ENCODE measurements at regions not wholly inside any gene's neighbourhood (a gene's known extent, or its start where the extent isn't known, plus 50 kb on each side); places are given as distances from the start of the nearest gene placed in this dataset.
"Not testable (repeated sequence)": the region's sequence is repeated elsewhere in the genome, so short reads cannot be mapped to it uniquely, and the experiment has no call there.

GRCh38 chr7:136104269-136104603 lies 127.1 kb upstream of the MTPN start:
- Mint-ChIP-seq H3K4me3 (no peak overlapping the region), H3K4me1 (no peaks in the 10 kb centered on the region), H3K36me3 (ENCODE audit: low read depth) (no peaks in the 10 kb centered on the region), H3K27me3 (no peaks in the 10 kb centered on the region), H3K9me3 (peaks cover 7% of the 10 kb centered on the region), H3K27ac (no peak overlapping the region)
- ATAC-seq (no peak), DNase-seq (no peak)

- Mint-ChIP-seq H3K9me3 (peaks cover 7% of the 10 kb centered on the region), H3K27me3 (no peaks in the 10 kb centered on the region), H3K4me1 (no peaks in the 10 kb centered on the region), H3K36me3 (ENCODE audit: low read depth) (no peaks in the 10 kb centered on the region), H3K27ac (no peak overlapping the region), H3K4me3 (no peak overlapping the region)
- DNase-seq (no peak), ATAC-seq (no peak)
These were observed 126.5 kb upstream of the MTPN start for GRCh38 chr7:136103545-136104268.

GRCh38 chr7:136102881-136103280 lies 125.7 kb upstream of the MTPN start:
- H3K36me3 Mint-ChIP-seq (ENCODE audit: low read depth): no peaks in the 10 kb centered on the region
- ATAC-seq (no peak), DNase-seq (no peak)
- H3K9me3 Mint-ChIP-seq: no peaks in the 10 kb centered on the region
- no peak overlapping the region for H3K27ac Mint-ChIP-seq
- H3K27me3 Mint-ChIP-seq: no peaks in the 10 kb centered on the region
- no peaks in the 10 kb centered on the region for H3K4me1 Mint-ChIP-seq
- no peak overlapping the region for H3K4me3 Mint-ChIP-seq

GRCh38 chr7:136092714-136093113 lies 115.6 kb upstream of the MTPN start:
- H3K27me3 Mint-ChIP-seq; H3K4me1 Mint-ChIP-seq; H3K4me3 Mint-ChIP-seq; H3K36me3 Mint-ChIP-seq (ENCODE audit: low read depth); DNase-seq; ATAC-seq; H3K27ac Mint-ChIP-seq: not testable (repeated sequence)
- peaks cover 16% of the 10 kb centered on the region for H3K9me3 Mint-ChIP-seq

- Mint-ChIP-seq H3K27ac (no peak overlapping the region), H3K4me1 (no peaks in the 10 kb centered on the region), H3K4me3 (no peak overlapping the region), H3K36me3 (ENCODE audit: low read depth) (peaks cover 4% of the 10 kb centered on the region), H3K27me3 (no peaks in the 10 kb centered on the region), H3K9me3 (peaks cover 7% of the 10 kb centered on the region)
- no peak for ATAC-seq
- no peak for DNase-seq
These were observed 110.7 kb upstream of the MTPN start for GRCh38 chr7:136087881-136088280.

GRCh38 chr7:136086712-136087111 lies 109.6 kb upstream of the MTPN start:
- H3K4me3 Mint-ChIP-seq: peak overlapping the region; percentile 16
- H3K27ac Mint-ChIP-seq: no peak overlapping the region
- H3K27me3 Mint-ChIP-seq: no peaks in the 10 kb centered on the region
- ATAC-seq (peak; percentile 57), DNase-seq (no peak)
- H3K36me3 Mint-ChIP-seq (ENCODE audit: low read depth): no peaks in the 10 kb centered on the region
- H3K9me3 Mint-ChIP-seq: no peaks in the 10 kb centered on the region
- H3K4me1 Mint-ChIP-seq: no peaks in the 10 kb centered on the region

GRCh38 chr7:136079934-136080333 lies 102.8 kb upstream of the MTPN start:
- Mint-ChIP-seq H3K4me1 (no peaks in the 10 kb centered on the region), H3K9me3 (no peaks in the 10 kb centered on the region), H3K4me3 (no peak overlapping the region), H3K27ac (no peak overlapping the region), H3K36me3 (ENCODE audit: low read depth) (no peaks in the 10 kb centered on the region), H3K27me3 (no peaks in the 10 kb centered on the region)
- DNase-seq: no peak
- no peak for ATAC-seq

- Mint-ChIP-seq H3K9me3 (no peaks in the 10 kb centered on the region), H3K27me3 (no peaks in the 10 kb centered on the region), H3K36me3 (ENCODE audit: low read depth) (no peaks in the 10 kb centered on the region), H3K4me1 (no peaks in the 10 kb centered on the region), H3K27ac (no peak overlapping the region), H3K4me3 (no peak overlapping the region)
- DNase-seq: no peak
- no peak for ATAC-seq
These were observed 102.3 kb upstream of the MTPN start for GRCh38 chr7:136079478-136079892.

- DNase-seq: no peak
- no peak for ATAC-seq
- no peak overlapping the region for H3K4me3 Mint-ChIP-seq
- no peaks in the 10 kb centered on the region for H3K9me3 Mint-ChIP-seq
- H3K27ac Mint-ChIP-seq: no peak overlapping the region
- H3K27me3 Mint-ChIP-seq: no peaks in the 10 kb centered on the region
- no peaks in the 10 kb centered on the region for H3K36me3 Mint-ChIP-seq (ENCODE audit: low read depth)
- no peaks in the 10 kb centered on the region for H3K4me1 Mint-ChIP-seq
These were observed 101.9 kb upstream of the MTPN start for GRCh38 chr7:136079066-136079465.

GRCh38 chr7:136078630-136079029 lies 101.5 kb upstream of the MTPN start:
- Mint-ChIP-seq H3K4me3 (no peak overlapping the region), H3K36me3 (ENCODE audit: low read depth) (no peaks in the 10 kb centered on the region), H3K27me3 (no peaks in the 10 kb centered on the region), H3K9me3 (no peaks in the 10 kb centered on the region), H3K4me1 (no peaks in the 10 kb centered on the region), H3K27ac (no peak overlapping the region)
- ATAC-seq (no peak), DNase-seq (no peak)

GRCh38 chr7:136076954-136077353 lies 99.8 kb upstream of the MTPN start:
- H3K36me3 Mint-ChIP-seq (ENCODE audit: low read depth): no peaks in the 10 kb centered on the region
- no peaks in the 10 kb centered on the region for H3K27me3 Mint-ChIP-seq
- H3K27ac Mint-ChIP-seq: no peak overlapping the region
- DNase-seq: no peak
- H3K4me1 Mint-ChIP-seq: no peaks in the 10 kb centered on the region
- H3K4me3 Mint-ChIP-seq: no peak overlapping the region
- ATAC-seq: no peak
- no peaks in the 10 kb centered on the region for H3K9me3 Mint-ChIP-seq

- Mint-ChIP-seq H3K27ac (no peak overlapping the region), H3K4me1 (no peaks in the 10 kb centered on the region), H3K27me3 (no peaks in the 10 kb centered on the region), H3K36me3 (ENCODE audit: low read depth) (no peaks in the 10 kb centered on the region), H3K9me3 (no peaks in the 10 kb centered on the region), H3K4me3 (no peak overlapping the region)
- no peak for ATAC-seq
- no peak for DNase-seq
These were observed 97.7 kb upstream of the MTPN start for GRCh38 chr7:136074843-136075242.

- Mint-ChIP-seq H3K36me3 (ENCODE audit: low read depth) (no peaks in the 10 kb centered on the region), H3K27me3 (no peaks in the 10 kb centered on the region), H3K4me1 (no peaks in the 10 kb centered on the region), H3K4me3 (no peak overlapping the region), H3K27ac (no peak overlapping the region), H3K9me3 (no peaks in the 10 kb centered on the region)
- ATAC-seq: no peak
- DNase-seq: no peak
These were observed 95.3 kb upstream of the MTPN start for GRCh38 chr7:136072447-136072846.

GRCh38 chr7:136070736-136071505 lies 93.8 kb upstream of the MTPN start:
- peaks cover 4% of the 10 kb centered on the region for H3K9me3 Mint-ChIP-seq
- ATAC-seq (no peak), DNase-seq (no peak)
- H3K27me3 Mint-ChIP-seq: no peaks in the 10 kb centered on the region
- H3K27ac Mint-ChIP-seq: no peak overlapping the region
- H3K36me3 Mint-ChIP-seq (ENCODE audit: low read depth): peaks cover 1% of the 10 kb centered on the region
- H3K4me1 Mint-ChIP-seq: no peaks in the 10 kb centered on the region
- no peak overlapping the region for H3K4me3 Mint-ChIP-seq

- no peak overlapping the region for H3K4me3 Mint-ChIP-seq
- no peak overlapping the region for H3K27ac Mint-ChIP-seq
- ATAC-seq (no peak), DNase-seq (no peak)
- peaks cover 1% of the 10 kb centered on the region for H3K36me3 Mint-ChIP-seq (ENCODE audit: low read depth)
- H3K27me3 Mint-ChIP-seq: no peaks in the 10 kb centered on the region
- peaks cover 2% of the 10 kb centered on the region for H3K4me1 Mint-ChIP-seq
- H3K9me3 Mint-ChIP-seq: peaks cover 4% of the 10 kb centered on the region
These were observed 92.8 kb upstream of the MTPN start for GRCh38 chr7:136069840-136070529.
